Osteoblast (primary cell): ENCODE measurements at regions not wholly inside any gene's neighbourhood (a gene's known extent, or its start where the extent isn't known, plus 50 kb on each side); places are given as distances from the start of the nearest gene placed in this dataset.

Source experiments
- DNase-seq: peaks from one replicate; pipeline ENCODE4 v3.0.0; 2011; ENCODE audit warnings: low spot score, mixed read lengths; ENCODE audit not compliant: insufficient read length; ENCODE audit errors: missing footprints
- H2AFZ ChIP-seq: 2 replicates; pipeline ENCODE4 v1.6.0; 2011; ENCODE audit warnings: mild to moderate bottlenecking, low read length
- H3K27ac ChIP-seq: 2 replicates; pipeline ENCODE4 v1.5.1; 2011; ENCODE audit warnings: mild to moderate bottlenecking, low read depth, low read length, moderate library complexity
- H3K27me3 ChIP-seq: 2 replicates; pipeline ENCODE4 v1.6.0; 2012; ENCODE audit warnings: mild to moderate bottlenecking, control low read depth, inconsistent platforms, low read length, moderate library complexity; ENCODE audit not compliant: insufficient read depth
- H3K36me3 ChIP-seq: 2 replicates; pipeline ENCODE4 v1.5.1; 2011; ENCODE audit warnings: mild to moderate bottlenecking, low read length, control low read depth, moderate library complexity; ENCODE audit not compliant: insufficient read depth
- H3K4me1 ChIP-seq: 2 replicates; pipeline ENCODE4 v1.5.1; 2011; ENCODE audit warnings: mild to moderate bottlenecking, low read length, control low read depth, moderate library complexity; ENCODE audit not compliant: insufficient read depth
- H3K4me2 ChIP-seq: 2 replicates; pipeline ENCODE4 v1.6.0; 2011; ENCODE audit warnings: mild to moderate bottlenecking, low read length; ENCODE audit not compliant: insufficient read depth
- H3K4me3 ChIP-seq: fragments of 200-600 bp; sonication (generic); 3 replicates; pipeline ENCODE4 v1.5.1; 2012; ENCODE audit warnings: mild to moderate bottlenecking, low read length, inconsistent platforms; ENCODE audit not compliant: insufficient read depth
- H3K79me2 ChIP-seq: 2 replicates; pipeline ENCODE4 v1.6.0; 2012; ENCODE audit warnings: mild to moderate bottlenecking, low read length, control low read depth, inconsistent platforms; ENCODE audit not compliant: insufficient read depth
- H3K9me3 ChIP-seq: 2 replicates; pipeline ENCODE4 v1.5.1; 2011; ENCODE audit warnings: low read depth, low read length, control low read depth
- H4K20me1 ChIP-seq: 2 replicates; pipeline ENCODE4 v1.6.0; 2012; ENCODE audit warnings: mild to moderate bottlenecking, low read length, control low read depth; ENCODE audit not compliant: insufficient read depth
- TF ChIP-seq, protein P1 (sequence below): IDR thresholded peaks from 2 replicates; pipeline ENCODE4 v1.5.1; 2011; ENCODE audit warnings: mild to moderate bottlenecking, low read depth, low read length, moderate library complexity; ENCODE audit errors: extremely low read depth

DNA sequence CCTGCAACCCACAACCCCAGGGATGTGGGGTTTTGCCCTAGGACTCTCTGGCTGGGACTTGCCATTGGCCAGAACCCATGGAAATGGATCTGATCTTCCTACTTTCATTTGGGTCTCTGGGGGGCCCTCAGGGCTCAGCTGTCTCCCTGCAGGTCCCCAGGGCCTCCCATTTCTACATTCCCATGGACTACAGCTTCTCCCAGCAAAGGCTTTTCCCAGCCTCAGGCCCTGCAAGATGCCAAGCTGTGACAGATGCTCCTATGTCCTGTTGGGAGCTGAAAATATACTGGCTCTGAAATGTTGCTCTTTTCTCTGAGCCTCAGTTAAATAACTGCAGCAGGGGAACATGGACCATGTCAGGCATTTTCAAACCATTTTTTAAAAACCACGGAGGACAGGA is 99.5 kb upstream of the IGSF21 start:
- H3K9me3 ChIP-seq = no peaks in the 10 kb centered on the region
- no peaks in the 10 kb centered on the region for H3K27me3 ChIP-seq
- no peak overlapping the region for H3K27ac ChIP-seq
- no peak overlapping the region for H3K4me3 ChIP-seq
- no peaks in the 10 kb centered on the region for H3K36me3 ChIP-seq
- no peak overlapping the region for H3K4me2 ChIP-seq
- no peaks in the 10 kb centered on the region for H3K79me2 ChIP-seq
- no peaks in the 10 kb centered on the region for H4K20me1 ChIP-seq
- no peak for DNase-seq
- TF ChIP-seq, protein P1, sequence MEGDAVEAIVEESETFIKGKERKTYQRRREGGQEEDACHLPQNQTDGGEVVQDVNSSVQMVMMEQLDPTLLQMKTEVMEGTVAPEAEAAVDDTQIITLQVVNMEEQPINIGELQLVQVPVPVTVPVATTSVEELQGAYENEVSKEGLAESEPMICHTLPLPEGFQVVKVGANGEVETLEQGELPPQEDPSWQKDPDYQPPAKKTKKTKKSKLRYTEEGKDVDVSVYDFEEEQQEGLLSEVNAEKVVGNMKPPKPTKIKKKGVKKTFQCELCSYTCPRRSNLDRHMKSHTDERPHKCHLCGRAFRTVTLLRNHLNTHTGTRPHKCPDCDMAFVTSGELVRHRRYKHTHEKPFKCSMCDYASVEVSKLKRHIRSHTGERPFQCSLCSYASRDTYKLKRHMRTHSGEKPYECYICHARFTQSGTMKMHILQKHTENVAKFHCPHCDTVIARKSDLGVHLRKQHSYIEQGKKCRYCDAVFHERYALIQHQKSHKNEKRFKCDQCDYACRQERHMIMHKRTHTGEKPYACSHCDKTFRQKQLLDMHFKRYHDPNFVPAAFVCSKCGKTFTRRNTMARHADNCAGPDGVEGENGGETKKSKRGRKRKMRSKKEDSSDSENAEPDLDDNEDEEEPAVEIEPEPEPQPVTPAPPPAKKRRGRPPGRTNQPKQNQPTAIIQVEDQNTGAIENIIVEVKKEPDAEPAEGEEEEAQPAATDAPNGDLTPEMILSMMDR = no peak
- no peak overlapping the region for H2AFZ ChIP-seq
- no peaks in the 10 kb centered on the region for H3K4me1 ChIP-seq

DNA sequence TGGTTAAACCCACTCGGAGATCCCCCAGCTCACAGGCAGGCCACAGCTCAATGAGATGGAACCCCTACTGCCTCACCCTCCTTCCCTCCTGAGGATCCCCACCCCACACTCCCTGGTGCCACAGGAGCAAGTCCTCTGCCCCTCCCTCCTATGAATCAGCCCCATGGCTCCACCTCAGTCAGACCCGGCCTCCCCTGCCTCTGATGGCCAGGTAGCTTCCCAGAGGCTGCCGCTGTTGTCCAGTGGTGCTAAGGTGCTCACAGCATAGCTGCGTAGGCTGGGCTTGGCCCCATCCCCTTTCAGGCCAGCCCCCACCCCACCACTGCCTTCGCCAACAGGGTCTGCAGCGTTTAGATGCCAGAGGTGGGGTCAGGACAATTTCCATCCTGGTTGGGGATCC is 98.5 kb upstream of the IGSF21 start:
- TF ChIP-seq, protein P1 = no peak
- H3K36me3 ChIP-seq = no peaks in the 10 kb centered on the region
- H3K9me3 ChIP-seq = no peaks in the 10 kb centered on the region
- H3K4me3 ChIP-seq = no peak overlapping the region
- H3K4me1 ChIP-seq = no peaks in the 10 kb centered on the region
- H2AFZ ChIP-seq = no peak overlapping the region
- H3K79me2 ChIP-seq = no peaks in the 10 kb centered on the region
- H3K27me3 ChIP-seq = no peaks in the 10 kb centered on the region
- DNase-seq = no peak
- H3K4me2 ChIP-seq = no peak overlapping the region
- H3K27ac ChIP-seq = no peak overlapping the region
- H4K20me1 ChIP-seq = no peaks in the 10 kb centered on the region

DNA sequence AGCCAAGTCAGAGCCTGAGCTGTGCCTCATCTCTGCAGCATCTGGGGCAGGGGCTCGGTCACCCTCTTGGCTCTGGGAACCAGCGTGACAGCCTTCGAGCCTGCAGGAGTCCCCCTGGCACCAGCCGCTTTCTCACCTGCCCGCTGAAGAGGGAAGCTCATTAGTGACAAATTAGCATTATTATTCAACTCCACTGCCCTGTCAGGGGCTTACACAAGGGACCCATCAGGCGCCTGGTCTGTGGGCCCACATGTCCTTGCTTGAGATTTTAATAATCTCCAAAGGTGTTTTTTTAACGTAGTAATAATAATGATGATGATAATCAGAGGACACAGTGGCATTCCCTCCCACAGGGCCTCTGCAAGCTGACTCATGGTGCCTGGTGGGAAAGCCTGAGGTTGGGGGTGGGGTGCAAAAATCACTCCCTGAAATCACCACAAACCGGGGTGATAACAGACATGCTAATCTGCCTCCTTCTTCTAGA is 98.1 kb upstream of the IGSF21 start:
- H3K36me3 ChIP-seq = no peaks in the 10 kb centered on the region
- no peak overlapping the region for H3K27ac ChIP-seq
- H2AFZ ChIP-seq = no peak overlapping the region
- H3K4me2 ChIP-seq = no peak overlapping the region
- TF ChIP-seq, protein P1 = no peak
- no peaks in the 10 kb centered on the region for H4K20me1 ChIP-seq
- H3K4me1 ChIP-seq = no peaks in the 10 kb centered on the region
- H3K4me3 ChIP-seq = no peak overlapping the region
- no peaks in the 10 kb centered on the region for H3K27me3 ChIP-seq
- no peak for DNase-seq
- H3K79me2 ChIP-seq = no peaks in the 10 kb centered on the region
- no peaks in the 10 kb centered on the region for H3K9me3 ChIP-seq

DNA sequence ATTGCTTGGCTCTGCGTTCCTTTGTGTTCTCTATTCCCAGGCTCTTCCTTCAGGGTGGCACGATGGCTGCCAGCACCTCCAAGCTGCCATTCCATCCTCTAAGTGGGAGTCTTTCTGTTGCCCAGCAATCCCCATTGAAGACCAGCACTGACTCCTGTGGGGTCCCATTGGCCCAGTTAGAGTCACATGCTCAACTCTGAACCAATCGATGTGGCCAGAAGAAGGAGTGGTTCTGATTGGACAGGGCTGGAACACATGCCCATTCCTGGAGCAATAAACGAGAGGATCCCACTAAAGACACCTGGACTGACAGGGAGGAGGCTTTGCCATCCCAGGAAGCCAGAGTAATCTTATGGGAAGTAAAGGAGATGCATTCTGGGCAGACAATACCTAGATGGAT is 97.2 kb upstream of the IGSF21 start:
- Histone ChIP-seq H3K36me3 (no peaks in the 10 kb centered on the region), H4K20me1 (no peaks in the 10 kb centered on the region)
- TF ChIP-seq, protein P1 = no peak

More for the DNA sequence above, 97.2 kb upstream of the IGSF21 start:
- no peak for DNase-seq
- Histone ChIP-seq H3K4me1 (no peaks in the 10 kb centered on the region), H3K27ac (no peak overlapping the region), H3K9me3 (no peaks in the 10 kb centered on the region), H3K4me2 (no peak overlapping the region), H3K27me3 (no peaks in the 10 kb centered on the region), H2AFZ (no peak overlapping the region), H3K4me3 (no peak overlapping the region), H3K79me2 (no peaks in the 10 kb centered on the region)
